Nephron (organoid): ENCODE measurements at regions not wholly inside any gene's neighbourhood (a gene's known extent, or its start where the extent isn't known, plus 50 kb on each side); places are given as distances from the start of the nearest gene placed in this dataset.

Source experiments
- H3K27ac Mint-ChIP-seq, 3 experiments: 2 replicates each; pipeline ENCODE4 v1.8.0; 2020; ENCODE audit warnings: mixed read lengths in 3 of 3, mild to moderate bottlenecking in 2 of 3, moderate library complexity in 1 of 3
- H3K27me3 Mint-ChIP-seq: 2 replicates; pipeline ENCODE4 v1.8.0; 2021; ENCODE audit warnings: low read depth, mild to moderate bottlenecking, moderate library complexity, mixed read lengths
- H3K36me3 Mint-ChIP-seq: 2 replicates; pipeline ENCODE4 v1.8.0; 2020; ENCODE audit warnings: low read depth, mixed read lengths
- H3K4me1 Mint-ChIP-seq: 2 replicates; pipeline ENCODE4 v1.8.0; 2020; ENCODE audit warnings: mixed read lengths
- H3K4me3 Mint-ChIP-seq, 3 experiments: 2 replicates each; pipeline ENCODE4 v1.8.0; 2020; ENCODE audit warnings: mild to moderate bottlenecking in 3 of 3, mixed read lengths in 3 of 3, moderate library complexity in 2 of 3
- H3K9me3 Mint-ChIP-seq: 2 replicates; pipeline ENCODE4 v1.8.0; 2020; ENCODE audit warnings: mixed read lengths
- CTCF ChIP-seq, 3 experiments: fragments of 200-600 bp; sonication (generic); IDR thresholded peaks; one replicate each; pipeline ENCODE4 v1.5.0; 2021; ENCODE audit warnings: antibody characterized with exemption in 3 of 3; ENCODE audit not compliant: unreplicated experiment in 3 of 3

- H3K9me3 Mint-ChIP-seq = no peaks in the 10 kb centered on the region
- TF ChIP-seq CTCF (IDR thresholded peaks at IDR 0.05; ENCODE audit: unreplicated experiment in 3 of 3) = no peak
- no peaks in the 10 kb centered on the region for H3K36me3 Mint-ChIP-seq
- H3K4me3 Mint-ChIP-seq = no peak overlapping the region
- H3K27ac Mint-ChIP-seq = peak overlapping the region in 1 of 3 experiments; percentile 14
- H3K4me1 Mint-ChIP-seq = peaks cover 22% of the 10 kb centered on the region
- peaks cover 8% of the 10 kb centered on the region for H3K27me3 Mint-ChIP-seq
These were observed 132.0 kb upstream of the SERP2 start for GRCh38 chr13:44241638-44242037.

- no peak for TF ChIP-seq CTCF (IDR thresholded peaks at IDR 0.05; ENCODE audit: unreplicated experiment in 3 of 3)
- Mint-ChIP-seq H3K27me3 (peaks cover 8% of the 10 kb centered on the region), H3K4me3 (no peak overlapping the region), H3K36me3 (no peaks in the 10 kb centered on the region), H3K9me3 (no peaks in the 10 kb centered on the region), H3K27ac (peak overlapping the region; percentile 13 to 28 (median 26)), H3K4me1 (peaks cover 14% of the 10 kb centered on the region)
These were observed 130.9 kb upstream of the SERP2 start for GRCh38 chr13:44242766-44243165.

GRCh38 chr13:44243198-44243857 is 130.3 kb upstream of the SERP2 start:
- Mint-ChIP-seq H3K9me3 (no peaks in the 10 kb centered on the region), H3K27me3 (peaks cover 8% of the 10 kb centered on the region), H3K36me3 (no peaks in the 10 kb centered on the region), H3K4me3 (no peak overlapping the region), H3K27ac (peak overlapping the region; percentile 13 to 28 (median 26)), H3K4me1 (peaks cover 9% of the 10 kb centered on the region)
- TF ChIP-seq CTCF (IDR thresholded peaks at IDR 0.05; ENCODE audit: unreplicated experiment in 3 of 3) = peak in 1 of 3 experiments; percentile 31

- TF ChIP-seq CTCF (IDR thresholded peaks at IDR 0.05; ENCODE audit: unreplicated experiment in 3 of 3) = no peak
These were observed 129.3 kb upstream of the SERP2 start for GRCh38 chr13:44244288-44244687.

GRCh38 chr13:44249431-44249836 is 124.2 kb upstream of the SERP2 start:
- TF ChIP-seq CTCF (IDR thresholded peaks at IDR 0.05; ENCODE audit: unreplicated experiment in 3 of 3) = no peak
- peaks cover 16% of the 10 kb centered on the region for H3K4me1 Mint-ChIP-seq
- peak overlapping the region; percentile 82 to 95 (median 84) for H3K27ac Mint-ChIP-seq
- no peak overlapping the region for H3K4me3 Mint-ChIP-seq
- H3K36me3 Mint-ChIP-seq = no peaks in the 10 kb centered on the region
- peaks cover 11% of the 10 kb centered on the region for H3K27me3 Mint-ChIP-seq
- no peaks in the 10 kb centered on the region for H3K9me3 Mint-ChIP-seq

More at GRCh38 chr13:44244288-44244687, 129.3 kb upstream of the SERP2 start:
- Mint-ChIP-seq H3K36me3 (no peaks in the 10 kb centered on the region), H3K4me1 (peaks cover 16% of the 10 kb centered on the region), H3K27ac (no peak overlapping the region), H3K27me3 (peaks cover 8% of the 10 kb centered on the region), H3K9me3 (no peaks in the 10 kb centered on the region), H3K4me3 (no peak overlapping the region)

GRCh38 chr13:44252938-44253337 is 120.7 kb upstream of the SERP2 start:
- TF ChIP-seq CTCF (IDR thresholded peaks at IDR 0.05; ENCODE audit: unreplicated experiment in 3 of 3) = no peak
- H3K4me1 Mint-ChIP-seq = peaks cover 16% of the 10 kb centered on the region
- peaks cover 13% of the 10 kb centered on the region for H3K27me3 Mint-ChIP-seq
- H3K4me3 Mint-ChIP-seq = no peak overlapping the region
- H3K9me3 Mint-ChIP-seq = no peaks in the 10 kb centered on the region
- no peak overlapping the region for H3K27ac Mint-ChIP-seq
- no peaks in the 10 kb centered on the region for H3K36me3 Mint-ChIP-seq
